Gastroesophageal sphincter (tissue), 3 donors: ENCODE measurements at regions not wholly inside any gene's neighbourhood (a gene's known extent, or its start where the extent isn't known, plus 50 kb on each side); places are given as distances from the start of the nearest gene placed in this dataset.

Source experiments
- POLR2A ChIP-seq, 2 donors: fragments of 450-650 bp; IDR thresholded peaks; one replicate each; pipeline ENCODE4 v1.6.1; 2017; ENCODE audit warnings: antibody characterized with exemption in 2 of 2, mild to moderate bottlenecking in 2 of 2, moderate library complexity in 1 of 2
- POLR2AphosphoS5 ChIP-seq: sonication (generic); formaldehyde crosslinking; IDR thresholded peaks from one replicate; pipeline ENCODE4 v1.6.1; 2017; ENCODE audit warnings: antibody characterized with exemption
- TF ChIP-seq, protein P1 (sequence below), 4 experiments: fragments of 200-600 bp in 2 of 4; fragments of 450-650 bp in 2 of 4; sonication (generic) in 1 of 4; IDR thresholded peaks; one replicate each; pipeline ENCODE4 v1.5.1; 2017 to 2019; ENCODE audit warnings: antibody characterized with exemption in 4 of 4, mild to moderate bottlenecking in 2 of 4, moderate library complexity in 2 of 4

DNA sequence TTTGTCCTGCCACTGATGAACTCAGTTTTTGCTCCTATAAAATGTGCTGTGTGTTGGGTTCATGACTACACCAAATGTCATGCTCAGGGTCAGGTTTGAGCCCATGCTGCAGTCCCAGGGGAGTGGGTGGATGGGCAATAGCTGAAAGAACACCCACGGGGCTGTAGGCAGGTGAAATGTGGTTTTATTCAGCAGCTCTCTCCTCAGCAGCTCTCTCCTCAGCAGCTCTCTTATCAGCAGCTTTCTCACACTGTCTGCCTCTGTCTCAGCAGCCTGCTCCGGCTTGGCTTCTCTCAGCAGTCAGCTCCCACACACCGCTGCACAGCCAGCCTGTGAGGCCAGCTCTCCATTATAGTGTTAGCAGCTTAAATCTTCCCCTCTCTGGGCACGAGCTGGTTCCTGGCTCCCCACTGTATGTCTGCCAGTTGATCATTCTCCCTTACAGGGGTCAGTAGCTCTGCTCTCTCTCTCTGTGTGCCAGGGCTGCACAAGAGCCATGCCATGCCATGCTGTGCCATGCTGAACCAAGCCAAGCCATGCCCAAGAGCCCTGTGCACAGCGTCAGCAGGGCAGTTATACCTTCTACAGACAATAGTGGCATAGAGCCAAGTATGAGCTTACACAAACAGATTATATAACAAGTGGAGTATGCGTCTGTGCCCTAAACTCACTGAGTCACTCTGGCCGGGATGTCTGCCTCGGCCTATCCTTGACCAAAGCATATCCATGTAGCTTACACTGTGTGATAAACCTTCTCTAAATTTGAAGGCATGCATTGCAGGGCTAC is 303.3 kb upstream of the TMPO start:
- TF ChIP-seq, protein P1, sequence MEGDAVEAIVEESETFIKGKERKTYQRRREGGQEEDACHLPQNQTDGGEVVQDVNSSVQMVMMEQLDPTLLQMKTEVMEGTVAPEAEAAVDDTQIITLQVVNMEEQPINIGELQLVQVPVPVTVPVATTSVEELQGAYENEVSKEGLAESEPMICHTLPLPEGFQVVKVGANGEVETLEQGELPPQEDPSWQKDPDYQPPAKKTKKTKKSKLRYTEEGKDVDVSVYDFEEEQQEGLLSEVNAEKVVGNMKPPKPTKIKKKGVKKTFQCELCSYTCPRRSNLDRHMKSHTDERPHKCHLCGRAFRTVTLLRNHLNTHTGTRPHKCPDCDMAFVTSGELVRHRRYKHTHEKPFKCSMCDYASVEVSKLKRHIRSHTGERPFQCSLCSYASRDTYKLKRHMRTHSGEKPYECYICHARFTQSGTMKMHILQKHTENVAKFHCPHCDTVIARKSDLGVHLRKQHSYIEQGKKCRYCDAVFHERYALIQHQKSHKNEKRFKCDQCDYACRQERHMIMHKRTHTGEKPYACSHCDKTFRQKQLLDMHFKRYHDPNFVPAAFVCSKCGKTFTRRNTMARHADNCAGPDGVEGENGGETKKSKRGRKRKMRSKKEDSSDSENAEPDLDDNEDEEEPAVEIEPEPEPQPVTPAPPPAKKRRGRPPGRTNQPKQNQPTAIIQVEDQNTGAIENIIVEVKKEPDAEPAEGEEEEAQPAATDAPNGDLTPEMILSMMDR (IDR thresholded peaks at IDR 0.05), result no peak
- no peak for TF ChIP-seq POLR2A (IDR thresholded peaks at IDR 0.05)
- no peak for TF ChIP-seq POLR2AphosphoS5
